ENCODE measurements at regions not wholly inside any gene's neighbourhood (a gene's known extent, or its start where the extent isn't known, plus 50 kb on each side); places are given as distances from the start of the nearest gene placed in this dataset.

DNA sequence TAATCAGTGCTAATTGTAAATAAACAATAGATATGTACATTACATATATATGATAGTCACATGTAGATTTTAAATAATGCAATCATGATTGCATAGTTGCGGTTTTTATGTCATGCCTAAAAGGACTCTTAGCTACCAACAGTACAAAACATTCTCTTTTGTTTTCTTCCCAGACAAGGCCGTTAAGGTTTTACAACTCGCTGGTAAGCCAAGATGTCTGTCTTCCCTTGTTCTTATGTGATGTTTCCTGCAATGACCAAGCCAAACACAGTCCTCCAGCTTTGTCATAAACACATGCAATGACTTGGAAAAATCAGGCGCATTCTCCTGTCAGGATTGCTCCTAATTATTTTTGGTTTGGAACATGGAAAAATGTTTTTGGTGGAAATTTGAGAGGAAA lies 192.3 kb upstream of the GLI3 start:
- no peak overlapping the region for H3K4me3 ChIP-seq (ENCODE audit: low read depth, low read length)
- POLR2A ChIA-PET: no interaction called here
- CTCF ChIA-PET: no interaction called here
- TF ChIP-seq, protein P1, sequence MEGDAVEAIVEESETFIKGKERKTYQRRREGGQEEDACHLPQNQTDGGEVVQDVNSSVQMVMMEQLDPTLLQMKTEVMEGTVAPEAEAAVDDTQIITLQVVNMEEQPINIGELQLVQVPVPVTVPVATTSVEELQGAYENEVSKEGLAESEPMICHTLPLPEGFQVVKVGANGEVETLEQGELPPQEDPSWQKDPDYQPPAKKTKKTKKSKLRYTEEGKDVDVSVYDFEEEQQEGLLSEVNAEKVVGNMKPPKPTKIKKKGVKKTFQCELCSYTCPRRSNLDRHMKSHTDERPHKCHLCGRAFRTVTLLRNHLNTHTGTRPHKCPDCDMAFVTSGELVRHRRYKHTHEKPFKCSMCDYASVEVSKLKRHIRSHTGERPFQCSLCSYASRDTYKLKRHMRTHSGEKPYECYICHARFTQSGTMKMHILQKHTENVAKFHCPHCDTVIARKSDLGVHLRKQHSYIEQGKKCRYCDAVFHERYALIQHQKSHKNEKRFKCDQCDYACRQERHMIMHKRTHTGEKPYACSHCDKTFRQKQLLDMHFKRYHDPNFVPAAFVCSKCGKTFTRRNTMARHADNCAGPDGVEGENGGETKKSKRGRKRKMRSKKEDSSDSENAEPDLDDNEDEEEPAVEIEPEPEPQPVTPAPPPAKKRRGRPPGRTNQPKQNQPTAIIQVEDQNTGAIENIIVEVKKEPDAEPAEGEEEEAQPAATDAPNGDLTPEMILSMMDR (IDR thresholded peaks at IDR 0.05; ENCODE audit: insufficient read depth, low read length, missing control alignments): no peak
- no peak for DNase-seq (ENCODE audit: low read depth, low spot score)

DNA sequence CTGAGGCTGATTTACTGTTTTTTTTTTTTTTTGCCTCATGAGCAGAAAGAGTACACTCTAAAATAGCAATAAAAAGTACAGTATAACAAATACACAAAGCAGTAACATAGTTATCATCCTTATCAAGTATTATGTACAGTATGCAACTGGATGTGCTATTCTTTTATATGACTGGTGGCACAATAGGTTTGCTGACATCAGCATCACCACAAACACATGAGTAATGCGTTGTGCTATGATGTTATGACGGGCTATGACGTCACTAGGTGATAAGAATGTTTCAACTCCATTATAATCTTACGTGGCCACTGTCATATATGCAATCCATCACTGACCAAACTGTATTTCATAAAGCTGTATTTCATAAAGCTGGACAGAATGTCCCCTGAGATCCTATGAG lies 189.2 kb upstream of the GLI3 start:
- ChIA-PET CTCF (no interaction called here), POLR2A (no interaction called here)
- no peak overlapping the region for H3K4me3 ChIP-seq (ENCODE audit: low read depth, low read length)
- TF ChIP-seq, protein P1 (IDR thresholded peaks at IDR 0.05; ENCODE audit: insufficient read depth, low read length, missing control alignments): no peak
- no peak for DNase-seq (ENCODE audit: low read depth, low spot score)

DNA sequence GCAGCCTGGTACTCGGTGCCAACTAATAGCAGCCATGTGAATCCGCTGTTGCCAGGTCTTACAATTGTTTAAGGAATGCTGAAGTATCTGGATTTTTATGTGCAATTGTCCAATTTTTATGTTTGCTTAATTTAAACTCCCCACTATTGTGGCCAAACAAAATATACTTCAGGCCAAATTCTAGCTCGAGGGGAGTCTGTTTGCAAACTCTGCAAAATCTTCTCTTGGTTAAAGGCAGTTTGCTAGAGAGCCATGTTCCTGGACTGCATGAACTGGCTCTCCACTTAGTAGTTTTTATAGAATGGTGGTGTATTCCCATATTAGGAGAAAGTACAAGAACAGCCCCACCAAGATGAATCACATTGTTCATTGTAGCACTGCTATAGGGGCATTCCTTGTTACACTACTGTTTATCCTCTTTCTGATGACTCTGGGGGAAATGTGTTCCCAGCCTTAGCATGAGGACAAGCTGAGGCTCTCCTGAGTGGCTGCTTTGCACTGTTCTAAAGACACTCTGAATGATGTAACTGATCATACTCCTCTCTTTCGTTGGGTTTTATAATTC lies 178.0 kb upstream of the GLI3 start:
- ChIA-PET CTCF (no interaction called here), POLR2A (no interaction called here)
- no peak overlapping the region for H3K4me3 ChIP-seq (ENCODE audit: low read depth, low read length)
- TF ChIP-seq, protein P1 (IDR thresholded peaks at IDR 0.05; ENCODE audit: insufficient read depth, low read length, missing control alignments): no peak
- DNase-seq (ENCODE audit: low read depth, low spot score): no peak

DNA sequence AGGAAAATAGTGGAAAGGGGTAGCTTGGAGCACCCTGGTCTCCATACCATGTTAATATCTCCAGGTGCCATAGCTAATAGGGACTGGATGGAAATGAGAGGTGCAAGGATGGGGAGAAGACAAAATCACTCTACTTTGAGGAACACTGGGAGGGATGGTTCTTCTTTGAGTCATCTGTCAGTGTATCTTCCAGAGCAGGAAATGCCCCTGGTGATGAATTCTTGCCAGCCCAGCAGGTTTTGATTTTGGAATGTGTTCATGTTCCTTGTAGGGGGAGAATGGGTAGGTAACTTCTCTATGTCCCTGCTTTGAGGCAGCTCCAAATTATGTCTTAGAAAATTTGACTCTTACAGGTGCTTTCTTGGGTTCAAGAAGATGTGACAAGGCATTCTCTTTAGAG lies 177.0 kb upstream of the GLI3 start:
- DNase-seq (ENCODE audit: low read depth, low spot score): no peak
- TF ChIP-seq, protein P1 (IDR thresholded peaks at IDR 0.05; ENCODE audit: insufficient read depth, low read length, missing control alignments): no peak
- ChIA-PET POLR2A (no interaction called here), CTCF (no interaction called here)
- H3K4me3 ChIP-seq (ENCODE audit: low read depth, low read length): no peak overlapping the region

DNA sequence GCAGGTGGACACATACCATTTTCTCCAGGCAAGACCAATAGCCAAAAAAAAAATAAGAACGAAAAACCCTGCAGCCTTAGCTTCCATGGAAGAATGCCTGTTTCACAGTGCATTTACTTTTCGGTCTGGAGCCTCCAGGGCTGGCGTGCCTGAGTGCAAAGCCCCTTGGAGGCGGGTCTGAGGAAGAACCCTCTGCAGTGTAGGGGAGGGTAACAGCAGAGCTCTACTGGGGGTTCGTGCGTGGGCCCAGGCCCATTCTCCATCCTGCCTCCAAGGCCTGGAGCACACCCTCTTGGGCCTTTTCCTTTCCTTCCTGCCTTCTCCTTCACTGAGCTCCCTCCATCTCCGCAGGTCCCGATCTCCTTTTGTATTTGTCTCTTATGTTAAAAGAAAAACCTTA lies 172.3 kb upstream of the GLI3 start:
- H3K4me3 ChIP-seq (ENCODE audit: low read depth, low read length): no peak overlapping the region
- ChIA-PET CTCF (interaction anchor here (1.3 kb wide), 1 partner anchor 432 kb away, joined by 4 read pairs; no protein-coding TSS in a partner anchor), POLR2A (no interaction called here)
- DNase-seq (ENCODE audit: low read depth, low spot score): no peak
- TF ChIP-seq, protein P1 (IDR thresholded peaks at IDR 0.05; ENCODE audit: insufficient read depth, low read length, missing control alignments): no peak

DNA sequence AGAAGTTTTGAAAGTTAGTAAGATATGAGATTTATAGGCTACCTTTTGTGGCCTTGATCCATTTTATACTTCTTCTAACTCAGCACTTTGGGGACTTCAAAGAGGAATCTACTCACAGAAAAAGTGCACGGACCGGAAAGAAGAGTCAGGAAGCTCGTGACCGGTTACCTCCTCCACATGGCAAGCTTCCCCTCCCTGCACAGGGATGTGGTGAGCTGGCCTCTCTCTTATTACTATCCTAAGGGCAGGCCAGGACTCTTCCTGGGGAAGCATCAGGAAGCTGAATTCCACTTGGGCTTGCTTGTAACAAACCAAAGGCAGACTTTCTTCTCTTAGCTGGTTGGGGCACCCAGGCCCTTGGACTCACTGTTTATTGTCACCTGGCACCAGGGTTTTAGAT lies 170.8 kb upstream of the GLI3 start:
- no peak overlapping the region for H3K4me3 ChIP-seq (ENCODE audit: low read depth, low read length)
- ChIA-PET CTCF (no interaction called here), POLR2A (no interaction called here)
- no peak for DNase-seq (ENCODE audit: low read depth, low spot score)
- TF ChIP-seq, protein P1 (IDR thresholded peaks at IDR 0.05; ENCODE audit: insufficient read depth, low read length, missing control alignments): no peak
